Skeletal muscle tissue (tissue), 3 donors: ENCODE measurements at regions not wholly inside any gene's neighbourhood (a gene's known extent, or its start where the extent isn't known, plus 50 kb on each side); places are given as distances from the start of the nearest gene placed in this dataset.

Experiments used
- H3K27ac ChIP-seq: one replicate; pipeline ENCODE4 v1.7.0; 2013; ENCODE audit warnings: mild to moderate bottlenecking, low read depth, low read length, inconsistent platforms
- H3K27me3 ChIP-seq, 3 donors: one replicate each; pipeline ENCODE4 v1.7.0; 2013; ENCODE audit warnings: low read length in 3 of 3; ENCODE audit not compliant: control insufficient read depth in 3 of 3, insufficient read depth in 3 of 3
- H3K36me3 ChIP-seq, 3 donors: one replicate each; pipeline ENCODE4 v1.7.0; 2013; ENCODE audit warnings: low read length in 3 of 3; ENCODE audit not compliant: control insufficient read depth in 3 of 3, insufficient read depth in 3 of 3
- H3K4me1 ChIP-seq, 3 donors: one replicate each; pipeline ENCODE4 v1.7.0; 2013; ENCODE audit warnings: low read length in 3 of 3, mild to moderate bottlenecking in 3 of 3; ENCODE audit not compliant: control insufficient read depth in 3 of 3, insufficient read depth in 3 of 3
- H3K4me3 ChIP-seq, 3 donors: one replicate each; pipeline ENCODE4 v1.7.0; 2013; ENCODE audit warnings: low read length in 3 of 3
- H3K9ac ChIP-seq, 3 donors: one replicate each; pipeline ENCODE4 v1.7.0; 2013; ENCODE audit warnings: low read length in 3 of 3, mild to moderate bottlenecking in 3 of 3, moderate library complexity in 2 of 3, low read depth in 1 of 3
- H3K9me3 ChIP-seq, 3 donors: one replicate each; pipeline ENCODE4 v1.7.0; 2013; ENCODE audit warnings: low read length in 3 of 3; ENCODE audit not compliant: control insufficient read depth in 3 of 3
- donor health status: Osteomylitis.

DNA sequence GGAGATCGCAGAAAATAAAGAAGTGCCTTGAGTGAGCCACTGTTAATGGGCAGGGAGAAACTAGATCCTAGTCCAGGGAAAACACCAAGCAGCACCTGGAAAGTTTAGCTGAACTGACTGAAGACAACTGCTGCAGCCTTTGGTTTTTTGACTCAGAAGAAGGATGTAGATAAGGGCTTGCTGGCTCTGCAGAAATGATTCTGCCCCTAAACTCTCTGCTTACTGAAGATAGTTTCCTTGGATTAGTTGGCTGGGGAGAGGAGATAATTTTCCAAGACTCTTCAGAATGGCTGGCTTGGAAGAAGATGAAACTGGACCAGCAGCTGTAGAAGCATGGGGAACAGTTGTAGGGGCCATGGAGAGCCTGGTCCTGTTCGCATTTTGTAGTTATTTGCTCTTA, 471.8 kb downstream of the KDM4C start:
- no peak overlapping the region for H3K9ac ChIP-seq
- peaks cover 0 to 3% (median 0%) of the 10 kb centered on the region in 3 donors for H3K27me3 ChIP-seq
- H3K4me1 ChIP-seq: no peaks in the 10 kb centered on the region
- H3K9me3 ChIP-seq: no peaks in the 10 kb centered on the region
- no peaks in the 10 kb centered on the region for H3K36me3 ChIP-seq
- H3K4me3 ChIP-seq: no peak overlapping the region
- H3K27ac ChIP-seq: no peak overlapping the region

DNA sequence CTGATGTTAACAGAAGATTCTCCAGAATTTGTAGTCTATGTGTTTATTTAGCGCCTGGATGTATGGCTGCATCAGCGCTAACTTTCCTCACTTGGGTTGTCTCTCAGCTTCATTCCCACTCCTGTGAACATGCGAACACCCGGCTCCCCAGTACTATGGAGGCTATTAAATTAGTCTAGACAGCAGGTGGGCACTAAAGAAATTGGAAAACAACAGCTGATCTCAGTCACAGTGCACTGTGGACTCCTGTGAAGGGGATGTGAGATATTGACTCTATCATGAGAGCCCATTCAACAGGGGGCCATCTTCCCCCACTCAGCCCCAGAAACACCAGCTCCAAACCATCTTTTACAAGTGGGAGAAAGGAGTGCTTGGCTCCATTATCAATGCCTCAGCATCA, 471.0 kb downstream of the KDM4C start:
- Histone ChIP-seq H3K4me3 (no peak overlapping the region), H3K27ac (no peak overlapping the region), H3K9ac (no peak overlapping the region), H3K9me3 (no peaks in the 10 kb centered on the region), H3K36me3 (no peaks in the 10 kb centered on the region), H3K27me3 (peaks cover 0 to 3% (median 0%) of the 10 kb centered on the region in 3 donors), H3K4me1 (no peaks in the 10 kb centered on the region)

DNA sequence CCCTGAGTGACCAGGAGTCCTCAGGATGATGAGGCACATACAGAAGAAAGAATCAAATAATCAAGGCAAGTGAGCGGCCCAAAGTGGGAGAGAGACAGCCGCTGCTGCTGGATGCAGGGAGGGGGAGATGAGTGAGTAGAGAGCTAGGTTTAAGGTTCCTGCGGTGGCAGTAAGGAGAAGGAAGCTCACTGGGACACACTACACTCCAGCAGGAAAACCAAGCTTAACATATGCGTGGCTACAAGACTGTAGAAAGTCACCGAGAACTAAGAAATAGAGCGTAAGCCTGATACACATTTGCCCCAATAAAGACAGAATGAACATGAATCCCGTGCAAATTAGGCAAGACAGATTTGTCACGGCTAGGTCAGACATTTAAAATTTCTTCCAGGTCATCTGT, 470.2 kb downstream of the KDM4C start:
- no peak overlapping the region for H3K9ac ChIP-seq
- H3K4me1 ChIP-seq: no peaks in the 10 kb centered on the region
- H3K27ac ChIP-seq: no peak overlapping the region
- no peaks in the 10 kb centered on the region for H3K9me3 ChIP-seq
- H3K36me3 ChIP-seq: no peaks in the 10 kb centered on the region
- H3K27me3 ChIP-seq: peaks cover 0 to 3% (median 0%) of the 10 kb centered on the region in 3 donors
- no peak overlapping the region for H3K4me3 ChIP-seq

DNA sequence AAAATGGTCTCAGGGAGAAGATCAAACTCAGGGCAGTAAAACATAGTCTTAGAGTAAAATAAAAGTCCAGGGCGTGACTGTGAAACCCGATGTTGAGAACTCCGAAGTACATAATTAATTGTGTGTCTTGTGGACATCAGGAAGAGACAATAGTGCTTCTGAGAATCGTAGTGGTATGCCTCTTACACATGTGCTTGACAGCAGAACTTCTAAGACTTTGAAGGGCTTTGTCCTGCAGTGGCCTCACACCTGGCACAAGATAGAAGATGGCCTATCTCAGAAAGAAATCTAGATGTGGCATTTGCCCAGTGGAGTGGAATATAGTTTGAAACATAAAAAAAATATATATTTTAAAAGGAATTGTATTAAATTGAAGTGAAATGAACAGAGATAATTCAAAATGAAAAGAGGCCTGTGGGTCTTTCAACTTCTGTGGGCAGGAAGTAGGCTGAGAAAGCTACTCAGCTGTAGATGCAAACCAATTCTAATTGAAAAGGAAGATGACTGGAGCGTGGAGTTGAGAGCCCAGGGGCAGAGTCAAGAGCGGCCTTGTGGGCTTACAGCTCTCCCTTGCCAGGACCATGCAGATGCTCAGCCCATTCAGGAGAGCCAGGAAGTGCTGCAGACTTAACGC, 468.4 kb downstream of the KDM4C start:
- peaks cover 0 to 2% (median 0%) of the 10 kb centered on the region in 3 donors for H3K27me3 ChIP-seq

More for the DNA sequence above, 468.4 kb downstream of the KDM4C start:
- Histone ChIP-seq H3K4me3 (no peak overlapping the region), H3K9me3 (no peaks in the 10 kb centered on the region), H3K4me1 (no peaks in the 10 kb centered on the region), H3K9ac (no peak overlapping the region), H3K36me3 (no peaks in the 10 kb centered on the region), H3K27ac (no peak overlapping the region)
